Muscle of back (tissue), 3 donors: ENCODE measurements at regions not wholly inside any gene's neighbourhood (a gene's known extent, or its start where the extent isn't known, plus 50 kb on each side); places are given as distances from the start of the nearest gene placed in this dataset.

ENCODE experiments used
- DNase-seq, 3 donors: peaks; one replicate each; pipeline versions ENCODE4 v3.0.0 to v3.0.0-alpha.2; 2013

DNA sequence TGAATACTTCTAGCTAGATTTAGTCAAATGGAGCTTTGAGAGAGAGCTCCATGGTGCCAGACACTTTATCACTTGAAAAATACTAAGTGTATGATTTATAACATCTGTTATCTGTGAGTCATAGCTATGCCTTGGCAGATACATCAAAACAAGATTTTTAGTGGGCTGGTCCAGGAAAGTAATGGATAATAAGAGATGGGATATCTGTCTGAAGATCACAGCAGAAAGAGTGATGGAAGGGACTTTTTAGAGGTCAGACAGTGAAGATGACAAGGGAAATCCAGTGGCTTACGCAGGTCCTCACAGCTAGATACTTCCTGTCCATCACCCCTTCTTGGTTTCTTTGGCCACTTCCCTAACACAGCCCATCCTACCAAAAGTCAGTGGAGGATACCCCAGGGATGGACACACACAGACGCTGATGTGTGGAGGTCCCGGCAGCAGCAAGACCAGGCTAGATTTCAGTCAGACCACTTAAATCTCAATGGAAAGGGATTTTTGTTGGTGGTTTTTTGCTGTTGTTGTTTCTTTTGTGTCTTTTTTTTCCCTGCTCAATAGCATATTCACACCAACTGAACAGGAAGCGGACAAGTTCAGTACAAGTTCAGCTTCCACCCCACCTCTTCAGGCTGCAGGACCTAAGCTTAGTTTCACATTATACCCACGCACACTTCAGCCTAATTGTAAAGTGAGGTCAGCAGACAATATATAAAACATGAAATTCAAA is 209.3 kb downstream of the ALDH8A1 start:
- peak in 1 of 3 donors; percentile 31 for DNase-seq

GRCh38 chr6:134740027-134740373 is 209.9 kb downstream of the ALDH8A1 start:
- no peak for DNase-seq

DNA sequence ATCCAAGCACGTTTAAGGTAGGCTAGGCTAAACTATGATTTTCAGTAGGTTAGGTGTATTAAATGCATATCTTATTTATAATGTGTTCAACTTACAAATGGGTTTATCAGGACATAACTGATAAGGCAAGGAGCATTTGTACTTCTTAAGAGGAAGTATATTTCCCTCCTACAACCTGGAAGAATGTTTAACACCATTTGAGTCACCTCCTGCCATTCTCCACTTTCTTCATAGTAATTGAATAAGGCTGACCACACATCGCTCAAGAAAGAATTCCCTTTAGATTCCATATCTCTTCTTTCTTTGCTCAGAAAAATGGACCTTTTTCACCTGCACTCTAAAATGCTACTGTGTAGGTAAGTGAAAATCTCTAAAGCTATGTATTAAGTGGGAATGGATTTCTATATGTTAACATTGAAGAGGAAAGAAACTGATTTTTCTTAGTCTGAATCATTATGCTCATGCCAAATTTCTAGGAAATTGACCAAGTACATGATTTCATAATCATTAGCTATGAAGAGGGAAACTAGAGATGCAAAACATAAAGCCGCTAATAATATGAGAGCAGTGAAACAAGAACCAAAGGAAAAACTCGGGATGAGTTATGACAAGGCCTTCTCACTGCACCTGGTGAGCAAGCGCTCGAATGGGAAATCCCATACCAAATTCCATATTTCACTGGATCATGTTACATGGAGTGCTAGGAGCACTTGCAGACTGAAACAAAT is 210.4 kb downstream of the ALDH8A1 start:
- DNase-seq, result peak; percentile 39 to 61 (median 42)

DNA sequence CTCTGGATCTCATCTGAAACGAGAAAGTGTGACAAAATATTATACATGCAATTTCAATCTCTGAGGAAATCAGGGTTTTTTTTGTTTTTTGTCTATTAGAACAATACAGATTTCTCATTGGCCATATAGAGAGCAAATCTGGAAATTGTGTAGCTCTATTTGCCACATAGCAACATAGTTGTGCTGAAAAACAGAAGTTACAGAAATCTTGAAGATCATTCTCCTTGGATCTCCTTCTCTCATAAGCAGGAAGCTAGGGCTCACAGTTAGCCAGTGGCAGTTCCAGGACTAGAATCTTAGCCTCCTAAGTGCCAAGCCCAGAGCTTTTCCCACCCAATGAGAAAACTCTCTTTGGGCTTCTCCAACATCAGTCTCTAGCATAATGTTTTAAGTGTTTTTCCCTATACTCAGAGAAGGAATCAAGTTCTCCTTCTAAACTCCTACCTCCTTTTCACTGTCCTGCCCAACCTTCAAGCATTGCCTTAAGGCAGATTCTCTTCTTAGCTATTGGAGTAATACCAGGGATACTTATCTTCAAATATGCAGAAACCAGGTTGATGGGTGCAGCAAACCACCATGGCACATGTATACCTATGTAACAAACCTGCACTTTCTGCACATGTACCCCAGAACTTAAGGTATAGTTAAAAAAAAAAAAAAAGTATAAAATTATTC is 211.6 kb downstream of the ALDH8A1 start:
- DNase-seq, result no peak

GRCh38 chr6:134735461-134735860 is 214.4 kb downstream of the ALDH8A1 start:
- no peak for DNase-seq

DNA sequence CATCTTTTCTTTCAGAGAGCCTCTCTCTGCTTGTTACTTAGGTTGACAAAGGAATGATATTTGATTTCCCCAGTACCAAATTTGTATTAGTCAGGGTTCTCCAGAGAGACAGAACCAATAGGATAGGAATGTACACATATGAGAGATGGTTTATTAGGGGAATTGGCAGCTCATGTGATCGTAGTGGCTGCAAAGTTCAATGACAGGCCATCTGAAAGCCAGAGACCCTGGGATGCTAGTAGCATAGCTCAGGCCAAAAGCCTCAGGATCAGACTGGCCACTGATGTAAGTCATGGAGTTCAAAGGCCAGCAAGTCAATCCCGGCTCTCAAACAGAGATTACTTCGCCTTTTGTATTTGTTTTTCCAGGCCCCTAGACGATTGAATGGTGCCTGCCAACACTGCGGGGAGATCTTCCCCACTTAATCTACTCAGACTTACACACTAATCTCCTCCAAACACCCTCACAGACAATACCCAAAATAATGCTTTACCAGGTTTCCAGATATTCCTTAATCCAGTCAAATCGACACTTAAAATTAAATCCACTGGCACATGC is 215.5 kb downstream of the ALDH8A1 start:
- no peak for DNase-seq

GRCh38 chr6:134733801-134734200 is 216.1 kb downstream of the ALDH8A1 start:
- no peak for DNase-seq

DNA sequence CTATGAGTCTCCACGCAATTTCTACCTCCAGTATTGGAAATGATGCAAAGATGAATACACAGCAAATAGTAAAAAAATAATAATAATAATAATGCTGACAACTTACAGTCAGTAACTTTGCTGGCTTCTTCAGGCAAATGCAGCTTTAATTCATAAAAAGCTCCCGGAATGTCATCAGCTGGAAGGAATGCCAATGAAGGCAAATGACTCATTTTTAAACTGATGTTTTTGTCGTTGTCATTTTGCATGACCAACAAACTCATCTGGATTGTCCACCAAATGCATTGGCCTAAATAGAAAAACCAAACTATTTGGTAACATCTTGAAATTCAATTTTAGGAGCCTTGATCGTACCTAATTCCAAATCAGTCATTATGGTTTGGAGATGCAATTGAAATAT is 217.1 kb downstream of the ALDH8A1 start:
- no peak for DNase-seq

- DNase-seq, result no peak
Observed at GRCh38 chr6:134731615-134732014, 218.3 kb downstream of the ALDH8A1 start.

DNA sequence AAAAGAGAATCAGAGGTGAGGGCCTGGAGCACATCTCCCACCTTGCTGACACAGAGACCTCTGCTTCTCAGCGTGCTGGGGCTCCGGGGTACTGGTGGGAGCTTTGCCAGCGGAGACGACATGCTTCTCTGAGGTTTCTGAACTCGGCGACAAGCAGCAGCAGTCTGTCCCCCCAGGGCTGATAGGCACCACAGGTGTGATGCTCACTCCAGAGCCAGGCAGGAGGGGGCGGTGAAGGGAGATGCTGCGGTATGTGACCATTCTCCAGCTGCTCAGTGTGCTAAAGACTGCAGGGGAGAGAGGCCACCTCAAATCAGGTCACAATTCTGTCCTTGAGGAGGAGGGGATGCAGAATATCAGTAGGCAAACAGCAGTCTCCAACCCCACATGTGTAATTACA is 219.9 kb downstream of the ALDH8A1 start:
- no peak for DNase-seq

GRCh38 chr6:134729561-134729960 is 220.3 kb downstream of the ALDH8A1 start:
- no peak for DNase-seq

DNA sequence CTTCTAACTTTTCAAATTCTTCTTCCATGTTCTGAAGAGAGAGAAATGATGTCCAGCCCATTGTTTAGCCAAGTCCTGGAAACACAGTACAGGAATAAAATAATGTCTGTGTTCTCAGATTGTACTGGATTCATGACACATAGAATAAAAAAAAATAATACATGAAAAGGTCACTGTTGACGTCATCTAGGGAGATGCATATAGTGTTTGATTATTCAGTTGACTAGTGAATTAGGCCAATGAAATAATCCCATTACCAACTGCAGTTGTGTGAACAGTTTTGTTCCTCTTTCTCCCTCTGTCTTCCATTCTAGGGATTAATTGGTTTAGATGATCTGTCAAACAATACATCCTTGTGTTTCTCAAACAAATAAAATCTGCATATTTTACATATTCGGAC is 222.8 kb downstream of the ALDH8A1 start:
- DNase-seq, result no peak

GRCh38 chr6:134725590-134725989 is 224.3 kb downstream of the ALDH8A1 start:
- no peak for DNase-seq

DNA sequence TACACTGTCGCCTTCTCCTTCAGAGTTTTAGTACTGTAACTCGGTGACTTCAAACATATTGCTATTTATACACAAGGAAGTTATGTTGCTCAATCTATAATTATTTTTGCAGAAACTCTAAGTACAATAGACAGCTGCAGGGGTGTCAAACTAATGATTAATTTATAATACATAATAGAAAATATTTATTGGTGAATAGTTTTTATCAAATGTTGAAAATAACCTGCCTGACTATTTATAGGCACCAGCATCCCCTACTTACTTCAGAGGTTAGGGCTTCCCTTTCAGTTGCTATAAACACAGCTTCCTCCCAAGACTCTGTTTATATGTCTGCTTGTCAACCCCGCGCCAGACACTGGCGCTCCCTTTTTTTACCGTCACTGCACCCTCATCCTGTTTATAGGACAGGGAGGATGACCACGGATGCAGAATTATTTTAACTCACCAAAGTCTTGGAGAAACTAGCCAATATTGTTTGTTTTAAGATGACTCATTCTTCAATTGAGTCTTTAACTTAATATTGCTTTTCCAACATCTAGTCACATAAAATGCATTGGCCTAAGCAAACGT is 225.0 kb downstream of the ALDH8A1 start:
- DNase-seq, result peak in 1 of 3 donors; percentile 53

GRCh38 chr6:134723081-134723871 is 226.6 kb downstream of the ALDH8A1 start:
- DNase-seq, result peak in 2 of 3 donors; percentile 30 to 47

DNA sequence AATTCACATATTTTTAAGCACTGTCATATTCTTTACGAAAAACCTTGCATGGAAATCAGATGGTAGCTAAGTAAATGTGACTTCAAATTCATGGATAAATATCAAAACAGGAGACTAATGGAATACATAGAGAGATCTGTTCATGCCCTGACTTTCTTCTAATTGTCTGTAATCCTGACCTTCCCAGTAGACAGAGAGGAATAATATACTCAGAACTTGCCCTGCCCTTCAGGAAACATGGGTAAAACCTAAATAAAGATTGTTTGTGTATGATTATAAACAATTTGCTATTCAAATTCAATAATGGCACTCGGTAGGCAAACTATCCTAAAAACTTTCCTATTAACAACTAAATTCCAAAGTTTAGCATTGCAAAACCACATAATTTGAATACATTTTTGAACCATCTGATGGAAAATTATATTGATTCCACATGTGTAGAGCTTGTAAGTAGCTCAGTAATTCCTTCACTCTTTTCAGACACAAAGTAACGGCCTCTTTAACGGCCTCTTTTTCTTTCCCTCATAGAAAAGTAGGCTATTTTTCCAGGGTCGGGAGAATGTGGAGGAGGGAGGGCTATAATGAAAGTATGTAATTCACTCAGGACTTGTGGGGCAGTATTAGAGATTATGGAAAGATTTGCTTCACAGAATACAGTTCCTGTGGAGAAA is 227.6 kb downstream of the ALDH8A1 start:
- peak; percentile 70 to 87 (median 75) for DNase-seq

DNA sequence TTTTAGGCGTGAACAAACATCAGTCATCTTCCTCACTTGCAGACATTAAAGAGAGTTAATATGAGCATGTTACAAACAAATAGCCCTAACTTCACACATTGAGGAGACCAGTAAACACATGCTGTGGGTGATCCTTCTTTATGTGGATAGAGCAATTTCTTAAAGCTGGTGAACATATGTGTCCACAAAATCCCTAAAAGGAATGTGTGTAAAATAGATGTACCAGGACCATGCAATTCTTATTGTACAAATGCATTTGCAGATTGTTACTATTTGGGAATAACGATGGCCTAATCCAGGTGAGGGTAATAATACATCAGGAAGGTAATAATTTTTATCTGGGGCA is 228.9 kb downstream of the ALDH8A1 start:
- peak in 1 of 3 donors; percentile 55 for DNase-seq

DNA sequence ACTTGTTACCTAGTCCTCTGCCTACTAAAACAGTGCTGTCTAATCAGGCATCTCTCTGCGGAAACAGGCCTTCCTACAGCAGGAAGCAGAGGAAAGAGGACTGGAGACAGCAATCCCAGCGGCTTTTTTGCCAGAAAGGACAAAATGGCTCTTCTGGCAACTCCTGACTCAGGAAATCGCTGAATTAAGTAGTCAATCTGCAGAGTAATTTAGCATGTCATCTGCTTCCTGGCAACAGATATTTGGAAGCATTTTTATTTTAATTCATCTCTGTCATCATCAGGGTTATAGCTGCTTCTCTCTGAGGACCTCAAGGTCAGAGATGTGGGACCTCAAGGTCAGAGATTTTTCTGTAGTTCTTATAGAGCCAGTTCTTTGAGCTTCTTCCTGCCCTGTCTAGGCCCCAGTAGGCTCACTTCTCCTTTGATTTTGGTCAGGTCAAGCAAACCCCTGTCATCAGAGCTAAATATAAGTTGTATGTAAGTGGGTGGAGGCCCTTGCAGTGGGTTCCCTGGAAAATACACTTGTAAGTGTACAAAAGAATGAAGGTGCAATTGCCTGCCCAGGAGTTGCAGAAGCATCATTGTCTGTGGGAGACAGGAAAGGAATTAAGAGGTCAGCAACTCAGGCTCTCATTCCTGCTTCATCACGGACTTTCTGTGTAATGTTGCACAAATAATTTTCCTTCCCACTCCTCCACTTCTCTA is 229.4 kb downstream of the ALDH8A1 start:
- DNase-seq, result peak in 2 of 3 donors; percentile 41 to 69

GRCh38 chr6:134719911-134720310 is 230.0 kb downstream of the ALDH8A1 start:
- no peak for DNase-seq

DNA sequence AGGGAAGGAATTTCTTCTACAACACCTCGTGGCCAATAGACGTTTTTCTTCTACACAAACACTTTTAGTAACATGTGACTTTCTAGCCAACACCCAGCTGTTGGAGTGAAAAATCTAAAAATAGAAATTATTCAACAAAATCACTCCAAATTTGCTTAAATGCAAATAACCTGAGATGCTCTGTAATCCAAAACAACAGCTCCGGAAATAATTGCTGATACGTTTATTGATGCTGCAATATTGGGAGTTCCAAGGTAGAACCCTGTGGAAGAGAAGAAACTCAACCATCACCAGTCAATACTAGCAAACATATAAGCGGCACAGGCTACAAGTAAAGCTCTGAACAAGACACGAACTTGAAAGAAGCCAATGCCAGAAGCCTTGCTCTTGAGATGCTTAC is 230.6 kb downstream of the ALDH8A1 start:
- DNase-seq, result no peak
